Superior temporal gyrus (tissue), 1 donor: ENCODE measurements at regions not wholly inside any gene's neighbourhood (a gene's known extent, or its start where the extent isn't known, plus 50 kb on each side); places are given as distances from the start of the nearest gene placed in this dataset.

ENCODE experiments used
- DNase-seq: peaks from one replicate; pipeline ENCODE4 v3.0.0-alpha.2; 2016; ENCODE audit errors: extremely low spot score

GRCh38 chr3:70374179-70374578 lies 61.7 kb upstream of the MDFIC2 start:
- DNase-seq: no peak
